ENCODE measurements at regions not wholly inside any gene's neighbourhood (a gene's known extent, or its start where the extent isn't known, plus 50 kb on each side); places are given as distances from the start of the nearest gene placed in this dataset.

GRCh38 chr11:70663815-70664214 lies 265.5 kb downstream of the CTTN start:
- no peak overlapping the region for H3K4me3 Mint-ChIP-seq
- H3K36me3 Mint-ChIP-seq: no peaks in the 10 kb centered on the region
- peaks cover 68% of the 10 kb centered on the region for H3K27me3 Mint-ChIP-seq
- no peaks in the 10 kb centered on the region for H3K9me3 Mint-ChIP-seq
- no peak for ATAC-seq
- H3K4me1 Mint-ChIP-seq: no peaks in the 10 kb centered on the region
- no peak overlapping the region for H3K27ac Mint-ChIP-seq

GRCh38 chr11:70666311-70666710 lies 268.0 kb downstream of the CTTN start:
- Mint-ChIP-seq H3K27ac (no peak overlapping the region), H3K9me3 (no peaks in the 10 kb centered on the region), H3K4me3 (no peak overlapping the region), H3K4me1 (no peaks in the 10 kb centered on the region), H3K27me3 (peaks cover 50% of the 10 kb centered on the region), H3K36me3 (no peaks in the 10 kb centered on the region)
- no peak for ATAC-seq

DNA sequence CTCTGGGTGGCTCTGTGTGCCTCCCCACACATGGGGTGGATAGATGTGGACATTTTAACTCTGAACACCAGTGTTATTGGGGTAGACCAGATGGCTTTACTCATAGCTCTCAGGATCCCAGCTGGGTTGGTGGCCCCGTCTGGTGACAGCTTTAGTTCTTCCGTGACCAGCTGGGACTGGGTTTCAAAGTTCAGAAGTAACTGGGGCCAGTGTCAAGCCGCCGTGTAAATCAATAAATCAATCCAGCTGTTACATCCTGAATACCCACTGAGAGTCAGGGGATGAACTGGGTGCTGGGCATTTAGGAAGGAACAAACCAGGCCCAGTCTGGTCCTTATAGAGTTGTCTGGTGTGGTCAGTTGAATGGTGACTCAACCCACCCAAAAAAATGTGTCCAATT lies 269.4 kb downstream of the CTTN start:
- no peaks in the 10 kb centered on the region for H3K4me1 Mint-ChIP-seq
- H3K27ac Mint-ChIP-seq: no peak overlapping the region
- no peak overlapping the region for H3K4me3 Mint-ChIP-seq
- no peak for ATAC-seq
- H3K36me3 Mint-ChIP-seq: no peaks in the 10 kb centered on the region
- H3K27me3 Mint-ChIP-seq: peaks cover 47% of the 10 kb centered on the region
- H3K9me3 Mint-ChIP-seq: peaks cover 5% of the 10 kb centered on the region

GRCh38 chr11:70668204-70669202 lies 270.2 kb downstream of the CTTN start:
- ATAC-seq: no peak
- Mint-ChIP-seq H3K36me3 (no peaks in the 10 kb centered on the region), H3K27ac (no peak overlapping the region), H3K9me3 (peaks cover 5% of the 10 kb centered on the region), H3K4me3 (no peak overlapping the region), H3K4me1 (no peaks in the 10 kb centered on the region), H3K27me3 (peaks cover 41% of the 10 kb centered on the region)

GRCh38 chr11:70669281-70669680 lies 271.0 kb downstream of the CTTN start:
- peaks cover 5% of the 10 kb centered on the region for H3K9me3 Mint-ChIP-seq
- H3K4me3 Mint-ChIP-seq: no peak overlapping the region
- no peaks in the 10 kb centered on the region for H3K4me1 Mint-ChIP-seq
- no peak overlapping the region for H3K27ac Mint-ChIP-seq
- peaks cover 33% of the 10 kb centered on the region for H3K27me3 Mint-ChIP-seq
- ATAC-seq: no peak
- no peaks in the 10 kb centered on the region for H3K36me3 Mint-ChIP-seq

DNA sequence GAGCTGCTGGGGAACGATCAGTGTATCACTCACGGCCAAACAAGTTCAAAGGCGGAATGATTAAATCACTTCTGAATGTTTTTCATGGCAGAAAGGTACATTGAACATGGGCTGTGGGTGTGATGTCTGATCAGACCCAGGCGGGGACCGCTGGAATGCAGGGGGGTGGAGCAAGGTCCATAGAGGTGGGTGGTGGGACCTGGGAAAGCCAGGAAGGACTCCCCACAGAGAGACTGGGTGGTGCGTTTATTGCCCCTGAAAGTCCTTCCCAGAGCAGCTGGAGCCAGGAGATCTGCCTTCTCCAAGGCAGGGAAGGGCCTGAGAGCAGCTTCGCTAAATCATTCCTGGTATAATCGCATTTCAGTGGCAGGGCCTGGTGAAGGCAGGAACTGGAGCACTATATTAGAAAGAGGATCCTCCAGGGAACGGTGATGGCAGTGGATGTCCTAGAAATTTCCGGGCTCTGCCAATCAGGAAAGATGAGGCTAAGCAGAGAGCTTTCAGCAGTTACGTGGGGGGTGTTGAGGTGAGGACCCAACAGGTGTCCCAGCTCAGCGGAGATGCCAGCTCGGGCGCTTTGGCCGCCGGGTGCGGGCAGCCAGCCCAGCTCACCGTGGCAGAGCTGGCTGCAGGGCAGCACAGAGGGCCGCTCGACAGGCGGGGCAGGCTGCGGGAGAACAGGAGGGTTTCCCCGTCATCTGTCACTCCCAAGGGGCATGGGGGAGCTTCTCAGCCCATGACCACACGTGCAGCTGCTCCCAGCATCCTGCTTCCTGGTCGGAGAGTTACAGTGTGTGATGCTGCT lies 271.7 kb downstream of the CTTN start:
- Mint-ChIP-seq H3K9me3 (peaks cover 5% of the 10 kb centered on the region), H3K4me3 (no peak overlapping the region), H3K27me3 (peaks cover 31% of the 10 kb centered on the region), H3K36me3 (no peaks in the 10 kb centered on the region), H3K4me1 (no peaks in the 10 kb centered on the region), H3K27ac (no peak overlapping the region)
- ATAC-seq: no peak

GRCh38 chr11:70670676-70671034 lies 272.3 kb downstream of the CTTN start:
- Mint-ChIP-seq H3K27ac (no peak overlapping the region), H3K9me3 (peaks cover 5% of the 10 kb centered on the region), H3K4me3 (no peak overlapping the region), H3K27me3 (peaks cover 31% of the 10 kb centered on the region), H3K36me3 (no peaks in the 10 kb centered on the region), H3K4me1 (no peaks in the 10 kb centered on the region)
- ATAC-seq: no peak

DNA sequence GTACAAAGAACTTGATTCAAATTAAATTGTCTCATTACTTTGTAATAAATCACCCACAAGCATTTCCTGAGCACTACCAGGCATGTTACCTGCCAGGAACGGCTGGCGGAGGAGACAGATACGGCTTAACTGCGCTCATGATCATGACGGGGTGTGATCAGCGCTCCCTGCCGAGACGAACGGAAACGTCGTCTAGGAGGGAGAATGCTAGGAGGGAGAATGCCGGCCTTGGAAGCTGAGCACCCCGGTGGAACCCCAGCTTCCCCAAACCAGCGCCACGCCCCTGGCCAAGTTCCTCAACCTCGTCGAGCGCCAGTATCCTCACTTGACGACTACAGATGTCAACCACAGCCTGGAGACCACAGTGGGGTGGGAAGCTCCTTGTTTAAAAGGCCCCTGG lies 272.8 kb downstream of the CTTN start:
- H3K27ac Mint-ChIP-seq: no peak overlapping the region
- H3K4me1 Mint-ChIP-seq: no peaks in the 10 kb centered on the region
- H3K27me3 Mint-ChIP-seq: peaks cover 27% of the 10 kb centered on the region
- no peak overlapping the region for H3K4me3 Mint-ChIP-seq
- no peak for ATAC-seq
- H3K9me3 Mint-ChIP-seq: peaks cover 5% of the 10 kb centered on the region
- no peaks in the 10 kb centered on the region for H3K36me3 Mint-ChIP-seq

DNA sequence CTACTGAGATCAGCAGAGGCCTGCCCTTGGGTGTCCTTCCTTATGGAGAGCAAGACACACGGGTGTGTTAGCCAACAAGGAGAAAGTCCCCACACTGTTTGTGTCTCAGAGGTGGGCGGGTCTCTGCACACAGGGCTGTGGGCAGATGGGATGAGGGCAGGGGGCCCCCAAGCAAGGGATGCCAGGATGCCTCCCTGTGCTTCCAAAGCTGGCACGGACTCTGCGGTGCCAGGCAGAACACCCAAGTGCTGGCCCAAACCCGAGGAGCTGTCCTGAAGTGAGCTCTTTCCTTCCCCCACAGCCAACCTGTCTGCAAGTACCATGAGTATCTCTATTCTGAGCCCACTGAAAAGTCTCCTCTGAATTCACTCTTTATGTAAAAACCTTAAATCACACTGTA lies 273.3 kb downstream of the CTTN start:
- Mint-ChIP-seq H3K27me3 (peaks cover 22% of the 10 kb centered on the region), H3K27ac (no peak overlapping the region), H3K4me1 (no peaks in the 10 kb centered on the region), H3K4me3 (no peak overlapping the region), H3K9me3 (peaks cover 5% of the 10 kb centered on the region), H3K36me3 (no peaks in the 10 kb centered on the region)
- ATAC-seq: no peak

GRCh38 chr11:70672991-70673653 lies 274.8 kb downstream of the CTTN start:
- H3K9me3 Mint-ChIP-seq: peaks cover 5% of the 10 kb centered on the region
- H3K4me1 Mint-ChIP-seq: no peaks in the 10 kb centered on the region
- H3K27me3 Mint-ChIP-seq: peaks cover 12% of the 10 kb centered on the region
- H3K36me3 Mint-ChIP-seq: no peaks in the 10 kb centered on the region
- H3K4me3 Mint-ChIP-seq: no peak overlapping the region
- no peak overlapping the region for H3K27ac Mint-ChIP-seq
- no peak for ATAC-seq

DNA sequence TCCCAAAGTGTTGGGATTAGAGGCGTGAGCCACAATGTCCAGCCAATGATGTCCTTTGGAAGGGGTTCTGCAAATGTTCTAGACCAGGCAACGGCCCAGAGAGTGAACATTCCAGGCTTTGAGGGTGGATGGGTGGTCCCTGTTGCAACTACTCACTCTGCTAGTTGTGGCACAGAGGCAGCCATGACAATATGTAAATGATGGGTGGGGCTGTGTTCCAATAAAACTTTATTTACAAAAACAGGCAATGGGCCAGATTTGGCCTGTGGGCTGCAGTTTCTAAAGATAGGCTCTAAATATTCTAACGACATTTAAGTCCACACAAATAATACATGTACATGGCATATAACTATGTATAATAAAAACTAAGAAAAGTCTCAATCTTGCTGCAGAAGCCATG lies 276.3 kb downstream of the CTTN start:
- no peaks in the 10 kb centered on the region for H3K4me1 Mint-ChIP-seq
- peaks cover 9% of the 10 kb centered on the region for H3K27me3 Mint-ChIP-seq
- H3K36me3 Mint-ChIP-seq: no peaks in the 10 kb centered on the region
- no peak for ATAC-seq
- H3K9me3 Mint-ChIP-seq: peaks cover 5% of the 10 kb centered on the region
- no peak overlapping the region for H3K27ac Mint-ChIP-seq
- H3K4me3 Mint-ChIP-seq: no peak overlapping the region

DNA sequence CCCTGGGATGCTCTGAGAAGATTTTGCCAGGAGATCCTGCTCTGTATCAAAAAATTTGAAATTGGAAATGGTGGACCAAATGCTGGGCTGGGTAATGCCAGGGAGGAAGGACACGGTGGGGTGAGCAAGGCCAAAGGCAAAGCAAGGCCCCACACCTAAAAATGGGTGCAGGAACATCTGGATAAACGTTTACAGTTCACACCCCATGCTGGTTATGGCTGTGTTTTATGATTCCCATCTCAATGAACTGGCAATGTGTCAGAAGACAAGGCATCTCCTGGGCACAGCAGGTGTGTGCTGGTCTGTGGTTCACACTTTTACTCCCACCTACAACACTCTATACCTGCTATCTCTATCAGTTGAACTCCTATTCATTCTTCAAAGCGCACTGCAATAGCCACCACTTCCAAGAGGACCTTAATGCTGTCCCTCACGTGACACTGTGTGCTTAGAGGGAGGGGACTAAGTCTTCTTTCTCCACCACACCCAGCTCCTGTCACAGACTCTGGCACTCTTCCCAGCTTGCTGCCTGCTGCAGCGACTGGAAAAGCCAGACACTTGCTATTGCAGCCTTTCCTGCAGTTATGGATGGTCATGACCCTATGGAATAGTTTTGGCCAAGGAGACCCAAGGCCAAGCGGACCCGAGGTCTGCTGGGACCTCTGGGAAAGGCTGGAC lies 277.5 kb downstream of the CTTN start:
- H3K36me3 Mint-ChIP-seq: no peaks in the 10 kb centered on the region
- peaks cover 5% of the 10 kb centered on the region for H3K9me3 Mint-ChIP-seq
- ATAC-seq: no peak
- no peak overlapping the region for H3K27ac Mint-ChIP-seq
- H3K27me3 Mint-ChIP-seq: peaks cover 19% of the 10 kb centered on the region
- no peaks in the 10 kb centered on the region for H3K4me1 Mint-ChIP-seq
- H3K4me3 Mint-ChIP-seq: no peak overlapping the region

DNA sequence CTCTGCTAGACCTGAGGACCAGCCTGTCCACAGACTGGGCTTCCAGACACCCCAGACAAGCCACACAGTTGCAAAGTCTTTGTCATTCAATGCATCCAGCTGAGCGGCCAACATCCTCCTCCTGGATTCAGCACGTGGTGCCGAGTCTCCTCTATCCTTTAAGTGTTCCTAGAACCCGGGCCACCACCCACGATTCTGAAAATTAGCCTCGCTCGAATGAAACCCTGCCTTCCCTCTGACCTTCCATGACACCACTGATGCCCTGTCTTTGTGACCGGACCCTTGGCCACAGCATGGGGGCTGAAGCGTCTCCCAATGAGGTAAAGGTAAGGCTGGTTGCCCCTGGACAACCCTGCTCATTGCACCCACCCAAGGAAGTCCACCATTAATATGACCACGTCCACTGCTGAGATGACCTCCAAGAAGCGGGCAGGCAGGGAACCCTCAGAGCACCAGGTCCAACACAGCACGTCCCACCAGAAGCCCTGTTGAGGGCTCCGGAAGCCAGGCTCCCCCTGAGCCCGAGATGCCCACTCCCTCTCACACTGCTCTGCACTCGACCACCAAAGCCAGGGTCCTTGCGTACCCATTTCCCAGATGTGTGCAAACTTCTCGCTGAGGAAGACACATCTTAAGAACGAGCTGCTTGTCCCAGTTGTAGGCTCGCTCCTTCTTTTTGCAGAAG lies 279.0 kb downstream of the CTTN start:
- H3K4me3 Mint-ChIP-seq: no peak overlapping the region
- no peak for ATAC-seq
- H3K27ac Mint-ChIP-seq: no peak overlapping the region
- peaks cover 3% of the 10 kb centered on the region for H3K9me3 Mint-ChIP-seq
- H3K36me3 Mint-ChIP-seq: no peaks in the 10 kb centered on the region
- H3K27me3 Mint-ChIP-seq: peaks cover 16% of the 10 kb centered on the region
- H3K4me1 Mint-ChIP-seq: no peaks in the 10 kb centered on the region

All from stimulated activated memory B cell treated with anti-CD40 and anti-IgM and Interleukin-4, amounts not matched to agents 10 μg/mL and 1 μg/mL and 100 μg/mL, for 72 hours (primary cell).